NCI-H2227 (cell line): ENCODE measurements at regions not wholly inside any gene's neighbourhood (a gene's known extent, or its start where the extent isn't known, plus 50 kb on each side); places are given as distances from the start of the nearest gene placed in this dataset.
"Not testable (repeated sequence)": the region's sequence is repeated elsewhere in the genome, so short reads cannot be mapped to it uniquely, and the experiment has no call there.

Experiments used
- DNase-seq: peaks from one replicate; lab custom pipeline; 2025; ENCODE audit not compliant: unreplicated experiment; lab: John Stamatoyannopoulos, UW

DNA sequence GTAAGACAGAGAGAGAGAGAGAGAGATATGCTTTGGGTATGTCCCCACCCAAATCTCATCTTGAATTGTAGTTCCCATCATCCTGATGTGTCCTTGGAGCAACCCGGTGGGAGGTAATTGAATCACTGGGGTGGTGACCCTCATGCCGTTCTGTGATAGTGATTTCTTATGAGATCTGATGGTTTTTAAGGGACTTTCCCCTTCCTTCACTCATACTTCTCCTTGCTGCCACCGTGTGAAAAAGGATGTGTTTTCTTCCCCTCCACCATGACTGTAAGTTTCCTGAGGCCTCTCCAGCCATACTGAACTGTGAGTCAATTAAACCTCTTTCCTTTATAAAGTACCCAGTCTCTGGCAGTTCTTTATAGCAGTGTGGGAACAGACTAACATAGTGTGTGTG lies 60.3 kb downstream of the EOMES start:
- no peak for DNase-seq

DNA sequence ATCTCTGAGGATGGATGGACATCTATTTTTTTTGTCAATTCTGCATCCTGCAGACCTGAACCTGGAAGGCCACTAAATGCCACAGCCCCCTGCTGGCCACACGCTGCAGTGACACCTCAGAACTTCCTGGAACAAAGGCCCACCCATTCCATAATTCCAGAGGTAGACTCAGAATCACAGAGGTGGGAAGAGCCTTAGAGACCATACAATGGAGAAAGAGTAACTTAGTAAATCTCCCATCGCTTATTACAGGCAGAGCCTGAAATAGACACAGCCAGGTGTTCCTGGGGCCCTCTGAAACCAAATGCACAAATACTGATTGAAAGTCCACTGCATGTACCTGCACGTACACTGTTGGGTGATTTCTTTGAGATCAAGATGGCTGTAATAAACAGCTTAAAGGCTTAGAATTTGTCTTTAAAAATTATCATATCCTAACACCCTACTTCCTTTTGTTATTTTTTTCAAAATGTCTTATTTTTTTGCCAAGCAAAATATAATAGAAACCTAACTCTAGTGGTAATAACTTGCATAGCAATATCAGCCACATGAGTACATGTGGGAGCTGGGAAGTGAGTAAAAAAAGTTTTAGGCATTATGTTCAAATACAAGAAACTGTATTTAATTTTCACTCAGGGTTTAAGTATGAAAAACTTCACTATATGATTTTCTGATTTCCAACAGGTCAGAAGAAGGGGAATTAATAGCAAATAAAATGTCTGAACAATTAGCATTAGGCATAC lies 62.7 kb downstream of the EOMES start:
- DNase-seq: peak; percentile 20

DNA sequence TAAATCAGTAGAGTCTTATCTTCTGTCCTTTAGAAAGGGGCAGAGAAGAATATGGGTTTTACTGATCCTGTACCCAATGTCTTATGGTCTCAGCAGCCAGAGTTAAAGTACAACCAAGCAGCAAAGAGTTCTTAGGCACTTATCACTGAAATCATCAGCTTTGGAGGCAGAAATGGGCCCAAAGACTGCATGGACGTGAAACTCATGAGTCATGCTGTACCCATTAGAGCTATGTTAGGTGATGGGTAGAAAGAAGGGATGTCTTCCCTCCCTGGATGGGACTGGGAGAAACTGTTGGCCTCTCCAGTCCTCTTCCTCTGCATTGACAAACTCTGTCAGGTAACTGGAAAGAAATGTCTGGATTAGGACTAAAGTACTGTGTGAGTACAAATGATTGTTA lies 63.4 kb downstream of the EOMES start:
- no peak for DNase-seq

DNA sequence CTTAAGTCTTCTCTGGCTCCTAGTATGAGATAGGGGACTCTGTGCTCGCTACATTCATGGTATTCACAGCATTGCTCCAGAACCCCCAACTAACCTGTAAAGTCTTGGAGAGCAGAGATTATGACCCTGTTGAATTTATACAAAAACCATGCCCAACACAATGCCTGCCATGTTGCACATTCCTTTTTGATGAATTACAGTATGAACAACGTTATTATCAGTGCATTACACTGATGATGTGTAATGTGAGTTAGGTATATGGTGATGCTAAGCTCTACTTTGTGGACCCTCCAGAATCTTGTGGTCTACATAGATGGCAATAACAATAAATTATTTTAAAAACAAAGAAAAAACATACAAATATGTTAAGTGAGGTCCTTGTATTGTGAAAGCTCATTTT lies 64.3 kb downstream of the EOMES start:
- DNase-seq: no peak

DNA sequence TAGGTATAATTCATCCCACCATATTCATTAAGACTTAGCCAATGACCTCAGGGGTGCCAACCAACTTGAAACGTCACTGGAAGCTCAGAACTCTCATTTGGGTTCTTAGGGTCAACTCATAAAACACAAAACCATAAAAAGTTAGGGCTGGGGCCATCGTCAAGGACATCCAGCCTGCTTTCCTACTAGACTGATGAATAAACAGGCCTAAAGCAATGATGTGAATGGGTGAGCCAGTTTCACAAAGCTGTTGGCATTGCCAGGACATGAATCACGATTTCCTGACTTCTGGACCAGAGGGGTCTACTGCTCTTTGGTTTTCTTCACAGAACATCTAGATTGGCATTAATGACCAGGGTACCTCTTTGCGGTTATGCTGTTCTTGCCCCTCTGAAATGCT lies 64.7 kb downstream of the EOMES start:
- DNase-seq: no peak

DNA sequence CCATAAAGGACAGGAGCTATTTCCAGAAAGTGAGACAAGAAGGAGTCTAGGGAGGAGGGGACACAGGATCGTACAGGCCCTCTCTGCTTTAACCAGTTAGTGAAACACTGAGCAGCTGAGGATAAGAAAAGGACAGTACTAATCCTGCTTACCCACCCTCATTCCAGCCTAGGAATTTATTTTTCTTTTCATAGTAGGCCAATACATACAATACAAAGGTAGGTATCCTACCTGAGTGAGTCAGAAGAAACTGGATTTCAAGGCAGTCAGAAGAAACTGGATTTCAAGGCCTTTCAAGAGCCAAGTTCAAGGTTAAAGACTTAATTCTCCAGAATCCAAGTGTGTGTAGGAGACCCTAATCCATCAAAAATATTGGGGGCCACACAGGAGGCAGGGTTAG lies 65.3 kb downstream of the EOMES start:
- DNase-seq: no peak

DNA sequence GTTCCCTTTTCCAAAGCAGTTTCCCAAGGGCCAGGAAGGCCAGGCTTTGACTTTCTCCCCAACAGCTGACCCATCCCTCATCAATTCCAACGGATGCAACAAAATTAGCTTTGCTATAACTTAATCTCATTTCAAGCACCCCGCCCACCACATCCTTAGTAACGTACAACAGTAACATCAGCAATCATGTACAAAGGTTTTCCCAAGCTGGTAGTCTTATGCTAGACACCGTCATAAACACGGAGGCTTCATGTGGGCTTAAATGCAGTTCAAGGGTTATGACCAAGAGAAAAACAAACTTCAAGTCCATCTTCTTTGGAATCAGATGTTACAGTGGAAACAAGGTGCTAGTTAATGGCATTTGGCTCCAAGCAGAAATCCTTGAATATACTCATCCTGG lies 66.6 kb downstream of the EOMES start:
- no peak for DNase-seq

DNA sequence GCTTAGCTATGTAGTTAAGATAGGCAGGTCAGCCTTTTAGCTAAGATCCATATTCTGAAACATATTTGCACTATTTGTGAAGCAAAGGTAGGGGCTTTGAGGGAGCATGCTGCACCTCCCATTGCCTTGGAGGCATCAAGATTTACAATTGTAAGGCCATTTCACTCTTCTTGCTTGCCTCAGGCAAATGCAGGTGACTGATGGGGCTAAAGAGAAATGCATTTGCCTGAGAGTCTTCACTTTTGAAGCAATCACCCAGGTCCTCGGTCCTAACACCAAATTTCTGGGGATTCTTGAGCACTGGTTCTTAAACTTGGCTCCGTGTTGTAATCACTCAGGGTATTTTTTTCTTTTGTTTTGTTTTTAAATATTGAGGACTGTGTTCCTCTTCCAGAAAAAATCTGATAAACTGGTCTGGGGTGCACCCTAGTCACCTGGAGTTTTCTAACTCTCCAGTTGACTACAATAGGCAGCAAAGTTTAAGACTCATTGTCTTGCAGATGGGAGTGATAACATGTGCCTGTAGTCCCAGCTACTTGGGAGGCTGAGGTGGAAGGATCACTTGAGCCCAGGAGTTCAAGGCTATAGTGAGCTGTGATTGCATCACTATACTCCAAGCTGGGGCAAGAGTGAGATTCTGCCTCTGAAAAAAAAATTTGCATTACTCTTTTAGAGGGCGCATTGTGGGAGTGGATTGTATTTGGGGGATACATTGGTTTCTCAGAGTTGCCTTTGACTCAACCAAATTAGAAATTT lies 68.1 kb downstream of the EOMES start:
- no peak for DNase-seq

DNA sequence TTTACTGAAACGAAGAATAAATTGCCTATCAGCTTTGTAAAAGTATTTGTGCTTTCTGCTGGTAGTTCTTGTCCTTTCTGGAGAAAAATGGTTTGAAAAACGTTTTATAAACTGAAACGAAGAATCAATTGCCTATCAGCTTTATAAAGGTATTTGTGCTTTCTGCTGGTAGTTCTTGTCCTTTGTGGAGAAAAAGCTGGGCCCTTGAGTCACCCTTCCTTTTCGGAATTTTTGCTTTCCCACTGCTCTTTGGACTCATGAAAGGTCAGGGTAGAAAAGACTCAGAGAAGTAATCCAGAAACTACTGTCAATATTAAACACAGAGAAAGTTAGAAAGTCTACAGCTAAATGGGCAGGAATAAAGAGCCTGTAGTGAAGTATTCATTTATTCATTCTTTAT lies 72.8 kb downstream of the EOMES start:
- no peak for DNase-seq

DNA sequence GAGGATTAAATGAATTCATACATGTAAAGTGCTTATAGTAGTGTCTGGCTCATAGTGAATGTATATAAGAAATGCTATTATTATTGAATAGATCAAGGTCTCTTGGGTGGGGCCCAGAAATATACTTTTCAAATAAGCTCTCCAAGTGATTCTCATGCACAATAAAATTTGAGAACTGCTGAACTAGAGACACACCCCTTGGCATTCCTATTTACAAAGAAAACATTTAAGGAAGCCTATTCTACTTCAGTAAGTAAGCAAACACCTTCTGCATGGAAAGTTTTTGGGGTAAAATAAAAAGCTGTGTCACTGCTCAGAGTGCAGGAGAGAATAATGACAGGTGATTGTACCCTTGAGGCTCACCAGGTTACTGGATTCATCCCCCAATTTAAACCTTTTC lies 75.2 kb downstream of the EOMES start:
- DNase-seq: no peak

DNA sequence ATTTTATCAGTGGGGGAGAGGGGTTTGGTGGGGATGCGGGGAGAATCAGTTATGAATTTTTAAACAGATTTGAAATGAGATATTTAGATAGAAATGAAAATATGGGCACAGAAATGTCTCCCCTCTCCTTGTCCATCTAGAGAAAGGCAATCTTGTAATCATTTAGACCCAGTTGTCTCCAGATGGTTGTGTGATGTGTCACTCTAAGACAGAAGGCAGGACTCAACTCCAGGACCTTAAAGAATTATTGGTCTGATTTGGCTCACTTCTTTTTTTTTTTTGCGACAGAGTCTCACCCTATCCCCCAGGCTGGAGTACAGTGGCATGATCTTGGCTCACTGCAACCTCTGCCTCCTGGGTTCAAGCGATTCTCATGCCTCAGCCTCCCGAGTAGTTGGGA lies 77.2 kb downstream of the EOMES start:
- DNase-seq: no peak

DNA sequence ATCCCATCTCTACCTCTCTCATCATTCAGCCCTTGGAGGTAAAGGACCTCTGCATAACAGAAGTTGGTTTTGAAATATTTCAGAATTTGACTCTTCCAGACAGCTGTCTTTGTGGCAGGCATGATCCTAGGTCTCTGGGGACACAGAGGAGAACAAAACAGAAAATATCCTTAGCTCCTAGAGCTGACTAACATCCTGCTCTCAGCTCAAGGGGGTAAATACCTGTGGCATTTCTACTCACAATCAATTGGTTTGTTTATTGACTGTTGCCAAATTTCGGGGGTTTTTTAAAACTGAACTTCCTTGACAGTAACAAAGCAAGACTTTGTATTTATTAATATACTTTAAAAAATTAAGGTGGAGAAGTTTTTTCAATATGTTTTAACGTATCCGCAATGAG lies 78.8 kb downstream of the EOMES start:
- no peak for DNase-seq

DNA sequence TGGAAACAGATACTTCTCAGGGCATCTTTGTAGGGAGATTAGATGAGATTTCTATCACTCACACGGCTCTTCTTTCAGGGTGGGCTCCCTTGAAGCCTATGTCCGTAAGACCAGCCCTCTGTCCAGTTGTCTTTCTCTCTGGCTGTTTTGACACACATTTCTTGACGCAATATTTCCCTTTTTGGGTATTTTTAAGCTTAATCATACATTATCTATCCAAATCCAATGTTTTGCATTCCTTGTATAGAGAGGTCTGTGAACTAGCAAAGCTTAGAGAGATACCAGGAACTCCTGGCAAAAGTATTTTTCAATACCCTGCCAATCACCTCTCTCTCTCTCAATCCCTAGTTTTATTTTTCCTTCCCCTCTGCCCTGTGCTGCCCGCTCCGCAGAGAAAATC lies 79.3 kb downstream of the EOMES start:
- DNase-seq: no peak

DNA sequence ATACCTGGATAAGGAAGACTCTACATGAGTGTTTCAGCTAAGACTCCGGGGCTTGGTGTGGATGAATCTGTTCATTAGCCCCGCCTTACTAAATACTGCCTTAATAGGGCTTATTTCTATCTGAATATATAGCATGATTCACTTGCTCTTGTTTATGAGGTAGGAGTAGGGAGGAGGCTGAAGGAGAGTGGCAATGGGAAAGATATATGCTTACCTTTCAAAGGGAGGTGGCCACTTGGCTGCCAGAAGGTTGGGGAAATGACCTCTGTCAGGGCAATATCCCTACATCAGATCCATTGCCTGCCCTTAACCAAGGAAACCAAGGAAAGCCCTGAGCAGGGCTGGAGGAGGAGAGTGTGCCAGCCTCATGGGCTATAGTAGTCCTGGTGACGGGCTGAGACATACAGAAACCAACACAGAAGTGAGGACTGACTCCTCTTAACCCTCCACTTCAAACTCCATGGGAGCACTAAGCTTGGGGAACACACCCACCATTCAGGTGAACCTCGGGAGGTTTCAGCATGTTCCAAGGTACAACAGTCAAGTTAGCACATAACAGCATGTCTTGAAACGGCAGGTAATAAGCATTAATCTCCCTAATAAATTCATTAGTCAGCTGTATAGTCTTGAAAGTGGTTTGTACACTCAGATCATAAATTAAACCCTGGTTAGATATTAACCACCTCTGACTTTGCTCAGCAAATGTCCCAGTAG lies 80.1 kb downstream of the EOMES start:
- no peak for DNase-seq

DNA sequence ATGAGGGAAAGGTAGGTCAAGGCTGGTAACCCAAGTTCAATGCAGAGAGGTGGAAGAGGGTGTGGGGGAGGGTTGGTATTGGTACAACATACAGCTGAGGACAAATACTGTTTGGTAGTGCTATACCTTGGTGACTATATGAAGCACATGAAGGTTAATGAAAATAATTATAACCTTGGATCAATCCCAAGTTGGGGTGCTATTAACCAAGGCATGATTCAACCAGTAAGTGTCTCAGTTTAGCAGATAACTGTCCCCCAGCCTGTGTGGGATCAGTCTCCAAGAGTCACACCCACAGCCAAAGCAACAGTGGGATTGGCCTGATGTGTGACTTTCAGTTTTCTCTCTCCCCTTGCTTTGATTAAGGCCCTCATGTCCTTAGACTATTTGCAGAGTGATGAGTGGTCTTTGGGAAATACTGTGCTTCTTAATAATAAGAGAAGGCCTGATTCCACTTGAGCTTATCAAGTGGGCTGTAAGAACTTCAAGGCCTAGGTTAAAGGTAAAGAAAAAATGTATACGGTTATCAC lies 80.8 kb downstream of the EOMES start:
- no peak for DNase-seq

DNA sequence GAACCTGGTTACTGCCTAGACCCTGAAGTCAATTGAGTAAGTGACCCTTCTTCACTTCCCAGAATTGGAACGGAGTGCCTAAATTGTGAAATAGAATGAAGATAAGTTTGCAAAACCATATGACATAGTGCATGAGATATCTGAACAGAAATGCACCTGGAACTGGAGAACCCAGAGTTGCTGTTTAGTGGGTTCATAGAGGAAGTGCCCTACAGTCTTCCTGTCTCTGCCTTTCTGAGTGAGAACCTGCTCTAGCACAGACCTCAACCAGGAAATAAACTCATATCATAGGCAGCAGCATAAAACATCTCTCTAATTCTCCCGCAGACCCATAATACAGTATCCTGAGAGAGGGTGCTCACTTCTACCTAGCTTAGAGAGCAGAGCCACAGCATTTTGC lies 82.9 kb downstream of the EOMES start:
- DNase-seq: no peak

DNA sequence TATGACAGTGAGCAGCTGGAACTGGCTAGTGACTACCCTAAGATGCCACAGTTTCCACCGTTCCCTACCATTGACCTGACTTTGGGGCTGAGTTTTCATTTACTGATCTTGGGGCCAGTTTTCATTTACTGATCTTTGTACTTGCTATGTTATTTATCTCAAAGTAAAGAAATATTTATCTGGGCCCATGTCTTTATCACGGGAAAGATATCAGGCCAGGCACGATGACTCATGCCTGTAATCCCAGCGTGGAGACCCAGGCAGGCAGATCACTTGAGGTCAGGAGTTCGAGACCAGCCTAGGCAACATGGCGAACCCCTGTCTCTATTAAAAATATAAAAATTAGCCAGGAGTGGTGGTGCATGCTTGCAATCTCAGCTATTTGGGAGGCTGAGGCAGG lies 83.5 kb downstream of the EOMES start:
- no peak for DNase-seq

DNA sequence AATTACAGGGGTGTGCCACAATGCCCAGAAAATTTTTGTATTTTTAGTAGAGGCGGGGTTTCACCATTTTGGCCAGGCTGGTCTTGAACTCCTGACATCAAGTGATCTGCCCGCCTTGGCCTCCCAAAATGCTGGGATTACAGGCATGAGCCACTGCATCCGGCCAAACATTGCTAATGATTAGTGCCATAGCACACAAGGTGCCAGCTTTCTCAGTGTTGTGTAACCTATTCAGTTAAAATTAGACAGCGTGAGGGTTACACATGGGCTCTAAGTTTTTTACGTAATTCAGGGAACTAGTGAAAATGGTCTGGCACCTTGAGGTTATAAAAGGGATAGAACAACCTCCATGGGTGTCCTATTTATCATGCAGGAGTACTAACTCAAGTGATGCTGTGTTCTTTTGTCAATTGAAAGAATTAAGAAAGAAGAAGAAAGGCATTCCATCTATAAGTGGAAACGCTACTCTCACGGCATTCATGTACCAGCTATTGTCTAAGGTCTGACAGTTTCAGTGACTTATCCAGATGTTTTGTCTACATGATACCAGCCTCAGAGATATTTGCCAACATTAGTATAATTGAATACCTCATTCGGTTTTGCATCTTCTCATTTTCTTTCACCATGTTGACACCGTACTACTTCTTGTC lies 84.7 kb downstream of the EOMES start:
- no peak for DNase-seq

DNA sequence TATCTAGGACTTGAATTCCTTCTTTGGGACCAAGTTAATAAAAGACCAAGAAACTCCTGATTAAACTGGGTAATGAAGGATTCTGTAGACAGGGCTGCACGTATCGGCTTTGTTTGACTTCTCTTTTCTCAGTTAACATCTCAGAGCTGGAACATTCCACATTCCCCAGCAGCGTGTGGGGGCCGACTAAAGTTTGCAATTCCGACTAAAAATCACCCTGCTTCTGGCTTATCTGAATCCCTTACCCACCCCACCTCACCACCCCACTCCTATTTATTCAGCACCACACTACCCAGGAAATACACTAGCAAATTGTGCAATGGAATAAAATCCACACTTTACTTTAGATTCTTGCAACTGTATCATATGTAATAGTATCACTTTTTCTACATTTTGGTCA lies 87.1 kb downstream of the EOMES start:
- DNase-seq: not testable (repeated sequence)

DNA sequence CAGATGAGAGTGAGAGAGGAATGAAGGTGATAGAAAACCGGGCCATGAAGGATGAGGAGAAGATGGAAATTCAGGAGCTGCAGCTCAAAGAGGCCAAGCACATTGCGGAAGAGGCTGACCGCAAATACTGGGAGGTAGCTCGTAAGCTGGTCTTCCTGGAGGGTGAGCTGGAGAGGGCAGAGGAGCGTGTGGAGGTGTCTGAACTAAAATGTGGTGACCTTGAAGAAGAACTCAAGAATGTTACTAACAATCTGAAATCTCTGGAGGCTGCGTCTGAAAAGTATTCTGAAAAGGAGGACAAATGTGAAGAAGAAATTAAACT lies 88.9 kb downstream of the EOMES start:
- DNase-seq: no peak

DNA sequence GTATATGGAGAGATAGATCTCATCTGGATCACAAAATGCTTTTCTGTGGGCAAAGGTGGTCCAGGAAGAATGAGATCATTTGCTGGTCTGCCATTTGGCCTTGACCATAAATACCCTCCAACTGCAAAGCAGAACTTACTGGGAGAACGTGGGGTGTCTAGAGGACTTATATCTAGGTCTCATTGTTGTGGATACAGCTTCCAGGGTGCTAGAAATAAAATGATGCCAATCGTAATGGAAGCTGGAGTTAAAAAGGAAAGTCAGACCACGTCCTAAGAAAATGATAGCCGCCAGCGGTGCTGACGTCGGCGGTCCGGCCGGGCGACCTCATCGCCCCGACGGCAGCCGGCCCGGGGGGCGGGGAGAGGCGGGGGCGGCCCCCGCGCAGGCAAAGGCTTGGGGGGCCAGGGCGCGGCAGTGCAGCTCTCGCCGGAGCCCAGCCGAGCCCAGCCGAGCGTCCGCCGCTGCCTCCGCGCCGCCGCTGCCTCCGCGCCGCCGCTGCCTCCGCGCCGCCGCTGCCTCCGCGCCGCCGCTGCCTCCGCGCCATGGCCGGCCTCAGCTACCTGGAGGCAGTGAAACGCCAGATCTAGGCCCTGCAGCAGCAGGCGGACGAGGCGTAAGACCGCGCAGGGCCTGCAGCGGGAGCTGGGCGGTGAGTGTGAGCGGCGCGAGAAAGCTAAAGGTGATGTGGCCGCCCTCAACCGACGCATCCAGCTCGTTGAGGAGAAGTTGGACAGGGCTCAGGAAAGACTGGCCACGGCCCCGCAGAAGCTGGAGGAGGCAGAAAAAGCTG lies 89.5 kb downstream of the EOMES start:
- peak; percentile 42 for DNase-seq
